ENCODE measurements at regions not wholly inside any gene's neighbourhood (a gene's known extent, or its start where the extent isn't known, plus 50 kb on each side); places are given as distances from the start of the nearest gene placed in this dataset.
"Not testable (repeated sequence)": the region's sequence is repeated elsewhere in the genome, so short reads cannot be mapped to it uniquely, and the experiment has no call there.

GRCh38 chr13:23965346-23965745 is 68.0 kb upstream of the C1QTNF9B start:
- no peak overlapping the region for H3K27ac Mint-ChIP-seq
- no peaks in the 10 kb centered on the region for H3K36me3 Mint-ChIP-seq
- DNase-seq, result no peak
- no peaks in the 10 kb centered on the region for H3K9me3 Mint-ChIP-seq
- no peaks in the 10 kb centered on the region for H3K27me3 Mint-ChIP-seq
- POLR2A ChIA-PET, result interaction anchor here (1.1 kb wide), 1 partner anchor 587 kb away, joined by 3 read pairs; no protein-coding TSS in a partner anchor
- ATAC-seq (ENCODE audit: low read depth), result no peak
- peaks cover 14% of the 10 kb centered on the region for H3K4me1 Mint-ChIP-seq
- H3K4me3 Mint-ChIP-seq, result no peak overlapping the region

GRCh38 chr13:23966221-23966690 is 69.0 kb upstream of the C1QTNF9B start:
- no peaks in the 10 kb centered on the region for H3K9me3 Mint-ChIP-seq
- no peaks in the 10 kb centered on the region for H3K36me3 Mint-ChIP-seq
- peak overlapping the region; percentile 83 for H3K4me3 Mint-ChIP-seq
- no peaks in the 10 kb centered on the region for H3K27me3 Mint-ChIP-seq
- POLR2A ChIA-PET, result interaction anchor here (1.0 kb wide), 1 partner anchor 195 kb away, joined by 4 read pairs; no protein-coding TSS in a partner anchor
- peak overlapping the region; percentile 87 for H3K27ac Mint-ChIP-seq
- ATAC-seq (ENCODE audit: low read depth), result no peak
- peaks cover 14% of the 10 kb centered on the region for H3K4me1 Mint-ChIP-seq
- no peak for DNase-seq

GRCh38 chr13:23966691-23967615 is 69.7 kb upstream of the C1QTNF9B start:
- DNase-seq (no peak), ATAC-seq (ENCODE audit: low read depth) (peak; percentile 82)
- Mint-ChIP-seq H3K9me3 (no peaks in the 10 kb centered on the region), H3K4me3 (peak overlapping the region; percentile 83), H3K36me3 (no peaks in the 10 kb centered on the region), H3K4me1 (peaks cover 14% of the 10 kb centered on the region), H3K27ac (peak overlapping the region; percentile 87), H3K27me3 (no peaks in the 10 kb centered on the region)
- POLR2A ChIA-PET, result interaction anchor here (1.0 kb wide), 1 partner anchor 194 kb away, joined by 4 read pairs; no protein-coding TSS in a partner anchor

- POLR2A ChIA-PET; H3K27me3 Mint-ChIP-seq; H3K9me3 Mint-ChIP-seq; ATAC-seq (ENCODE audit: low read depth); H3K36me3 Mint-ChIP-seq; DNase-seq: not testable (repeated sequence)
- Mint-ChIP-seq H3K4me3 (peak overlapping the region; percentile 61), H3K27ac (peak overlapping the region; percentile 77), H3K4me1 (peaks cover 14% of the 10 kb centered on the region)
Measured at GRCh38 chr13:23967792-23968191, 70.5 kb upstream of the C1QTNF9B start.

GRCh38 chr13:23969647-23970046 is 72.3 kb upstream of the C1QTNF9B start:
- H3K4me3 Mint-ChIP-seq, result no peak overlapping the region
- POLR2A ChIA-PET, result no interaction called here
- no peaks in the 10 kb centered on the region for H3K9me3 Mint-ChIP-seq
- no peaks in the 10 kb centered on the region for H3K27me3 Mint-ChIP-seq
- ATAC-seq (ENCODE audit: low read depth) (no peak), DNase-seq (no peak)
- H3K27ac Mint-ChIP-seq, result no peak overlapping the region
- peaks cover 14% of the 10 kb centered on the region for H3K4me1 Mint-ChIP-seq
- H3K36me3 Mint-ChIP-seq, result no peaks in the 10 kb centered on the region

- peak overlapping the region; percentile 89 for H3K4me3 Mint-ChIP-seq
- POLR2A ChIA-PET, result no interaction called here
- H3K36me3 Mint-ChIP-seq, result no peaks in the 10 kb centered on the region
- peaks cover 10% of the 10 kb centered on the region for H3K4me1 Mint-ChIP-seq
- no peaks in the 10 kb centered on the region for H3K9me3 Mint-ChIP-seq
- DNase-seq, result peak; percentile 57
- H3K27me3 Mint-ChIP-seq, result peaks cover 39% of the 10 kb centered on the region
- ATAC-seq (ENCODE audit: low read depth), result peak; percentile 75
- H3K27ac Mint-ChIP-seq, result no peak overlapping the region
Measured at GRCh38 chr13:23979361-23980159, 82.3 kb upstream of the C1QTNF9B start.

- H3K4me3 Mint-ChIP-seq, result peak overlapping the region; percentile 89
- DNase-seq (peak; percentile 93), ATAC-seq (ENCODE audit: low read depth) (peak; percentile 84)
- H3K9me3 Mint-ChIP-seq, result no peaks in the 10 kb centered on the region
- H3K36me3 Mint-ChIP-seq, result no peaks in the 10 kb centered on the region
- H3K27ac Mint-ChIP-seq, result peak overlapping the region; percentile 28
- H3K27me3 Mint-ChIP-seq, result peaks cover 39% of the 10 kb centered on the region
- POLR2A ChIA-PET, result no interaction called here
- H3K4me1 Mint-ChIP-seq, result peaks cover 10% of the 10 kb centered on the region
Measured at GRCh38 chr13:23980160-23980551, 82.9 kb upstream of the C1QTNF9B start.

GRCh38 chr13:23983671-23984070 is 86.4 kb upstream of the C1QTNF9B start:
- Mint-ChIP-seq H3K27ac (no peak overlapping the region), H3K4me3 (no peak overlapping the region), H3K36me3 (no peaks in the 10 kb centered on the region), H3K4me1 (peaks cover 10% of the 10 kb centered on the region), H3K9me3 (no peaks in the 10 kb centered on the region), H3K27me3 (peaks cover 36% of the 10 kb centered on the region)
- DNase-seq (no peak), ATAC-seq (ENCODE audit: low read depth) (no peak)
- POLR2A ChIA-PET, result no interaction called here

- ATAC-seq (ENCODE audit: low read depth) (no peak), DNase-seq (no peak)
- POLR2A ChIA-PET, result no interaction called here
- Mint-ChIP-seq H3K9me3 (no peaks in the 10 kb centered on the region), H3K36me3 (no peaks in the 10 kb centered on the region), H3K4me3 (no peak overlapping the region), H3K4me1 (peaks cover 6% of the 10 kb centered on the region), H3K27ac (no peak overlapping the region), H3K27me3 (peaks cover 28% of the 10 kb centered on the region)
Measured at GRCh38 chr13:23984546-23984945, 87.2 kb upstream of the C1QTNF9B start.

- ATAC-seq (ENCODE audit: low read depth), result no peak
- POLR2A ChIA-PET, result no interaction called here
- no peaks in the 10 kb centered on the region for H3K9me3 Mint-ChIP-seq
Measured at GRCh38 chr13:23985060-23985459, 87.8 kb upstream of the C1QTNF9B start.

GRCh38 chr13:23985839-23986238 is 88.5 kb upstream of the C1QTNF9B start:
- Mint-ChIP-seq H3K27me3 (peaks cover 22% of the 10 kb centered on the region), H3K4me3 (no peak overlapping the region), H3K27ac (no peak overlapping the region), H3K36me3 (no peaks in the 10 kb centered on the region), H3K4me1 (no peaks in the 10 kb centered on the region), H3K9me3 (no peaks in the 10 kb centered on the region)
- DNase-seq (no peak), ATAC-seq (ENCODE audit: low read depth) (no peak)
- POLR2A ChIA-PET, result no interaction called here

More at GRCh38 chr13:23985060-23985459, 87.8 kb upstream of the C1QTNF9B start:
- no peak for DNase-seq
- H3K36me3 Mint-ChIP-seq, result no peaks in the 10 kb centered on the region
- no peak overlapping the region for H3K4me3 Mint-ChIP-seq
- peaks cover 24% of the 10 kb centered on the region for H3K27me3 Mint-ChIP-seq
- H3K27ac Mint-ChIP-seq, result no peak overlapping the region
- H3K4me1 Mint-ChIP-seq, result peaks cover 2% of the 10 kb centered on the region

GRCh38 chr13:23986619-23987018 is 89.3 kb upstream of the C1QTNF9B start:
- Mint-ChIP-seq H3K27me3 (peaks cover 22% of the 10 kb centered on the region), H3K36me3 (no peaks in the 10 kb centered on the region), H3K9me3 (no peaks in the 10 kb centered on the region), H3K4me3 (no peak overlapping the region), H3K27ac (no peak overlapping the region), H3K4me1 (no peaks in the 10 kb centered on the region)
- DNase-seq (no peak), ATAC-seq (ENCODE audit: low read depth) (no peak)
- POLR2A ChIA-PET, result no interaction called here

- no peak overlapping the region for H3K27ac Mint-ChIP-seq
- no peaks in the 10 kb centered on the region for H3K36me3 Mint-ChIP-seq
- no peaks in the 10 kb centered on the region for H3K9me3 Mint-ChIP-seq
- no peaks in the 10 kb centered on the region for H3K4me1 Mint-ChIP-seq
- peaks cover 23% of the 10 kb centered on the region for H3K27me3 Mint-ChIP-seq
- POLR2A ChIA-PET, result interaction anchor here (0.6 kb wide), 1 partner anchor 120 kb away, joined by 4 read pairs; no protein-coding TSS in a partner anchor
- H3K4me3 Mint-ChIP-seq, result no peak overlapping the region
- no peak for DNase-seq
- no peak for ATAC-seq (ENCODE audit: low read depth)
Measured at GRCh38 chr13:23987331-23987894, 90.1 kb upstream of the C1QTNF9B start.

Data from activated naive CD8-positive, alpha-beta T cell treated with anti-CD3 and anti-CD28 coated beads, Interleukin-2, amount 10 ng/mL, durations not matched to agents 7 days and 5 days (primary cell).